ENCODE measurements at regions not wholly inside any gene's neighbourhood (a gene's known extent, or its start where the extent isn't known, plus 50 kb on each side); places are given as distances from the start of the nearest gene placed in this dataset.

GRCh38 chr6:56819604-56820003 is 135.3 kb upstream of the BEND6 start:
- H2AFZ ChIP-seq (ENCODE audit: low read length): no peak overlapping the region
- H3K79me2 ChIP-seq (ENCODE audit: insufficient read depth, low read length): peaks cover 7% of the 10 kb centered on the region; the same call in 1 of the 2 replicates
- H3K9me2 ChIP-seq (replicated peaks; ENCODE audit: low read depth, low read length): no peaks in the 10 kb centered on the region
- no peak overlapping the region for H3K4me3 ChIP-seq (ENCODE audit: low read length, poor library complexity, severe bottlenecking)
- H3K4me2 ChIP-seq (ENCODE audit: low read depth, low read length, poor library complexity, severe bottlenecking): no peak overlapping the region
- H3K9me3 ChIP-seq (ENCODE audit: insufficient read depth, low read depth, low read length): no peaks in the 10 kb centered on the region
- TF ChIP-seq CTCF (conservative IDR thresholded peaks at IDR 0.05; ENCODE audit: low read length) (no peak), EZH2phosphoT487 (IDR thresholded peaks at IDR 0.05; ENCODE audit: borderline replicate concordance) (no peak)
- H4K20me1 ChIP-seq (ENCODE audit: insufficient read depth, low read length, poor library complexity, severe bottlenecking): peaks cover 4% of the 10 kb centered on the region
- no peaks in the 10 kb centered on the region for H3K4me1 ChIP-seq (ENCODE audit: insufficient read depth, low read length, poor library complexity, severe bottlenecking)
- no peaks in the 10 kb centered on the region for H3K27me3 ChIP-seq (ENCODE audit: insufficient read depth, low read length, poor library complexity, severe bottlenecking)
- no peaks in the 10 kb centered on the region for H3F3A ChIP-seq (ENCODE audit: low read depth)
- no peaks in the 10 kb centered on the region for H3K36me3 ChIP-seq (ENCODE audit: insufficient read depth, low read length)
- H3K9ac ChIP-seq (ENCODE audit: low read depth, low read length, poor library complexity, severe bottlenecking): no peak overlapping the region

GRCh38 chr6:56816370-56816769 is 138.5 kb upstream of the BEND6 start:
- Histone ChIP-seq H3K4me2 (ENCODE audit: low read depth, low read length, poor library complexity, severe bottlenecking) (no peak overlapping the region), H4K20me1 (ENCODE audit: insufficient read depth, low read length, poor library complexity, severe bottlenecking) (no peaks in the 10 kb centered on the region), H3K4me1 (ENCODE audit: insufficient read depth, low read length, poor library complexity, severe bottlenecking) (no peaks in the 10 kb centered on the region), H3K9me2 (replicated peaks; ENCODE audit: low read depth, low read length) (no peaks in the 10 kb centered on the region), H3K36me3 (ENCODE audit: insufficient read depth, low read length) (no peaks in the 10 kb centered on the region), H3K79me2 (ENCODE audit: insufficient read depth, low read length) (peaks cover 12% of the 10 kb centered on the region; the same call in 1 of the 2 replicates), H3K27me3 (ENCODE audit: insufficient read depth, low read length, poor library complexity, severe bottlenecking) (no peaks in the 10 kb centered on the region), H3K9me3 (ENCODE audit: insufficient read depth, low read depth, low read length) (no peaks in the 10 kb centered on the region), H3K9ac (ENCODE audit: low read depth, low read length, poor library complexity, severe bottlenecking) (no peak overlapping the region), H3F3A (ENCODE audit: low read depth) (no peaks in the 10 kb centered on the region), H3K4me3 (ENCODE audit: low read length, poor library complexity, severe bottlenecking) (no peak overlapping the region), H2AFZ (ENCODE audit: low read length) (no peak overlapping the region)
- TF ChIP-seq EZH2phosphoT487 (IDR thresholded peaks at IDR 0.05; ENCODE audit: borderline replicate concordance) (no peak), CTCF (conservative IDR thresholded peaks at IDR 0.05; ENCODE audit: low read length) (no peak)

DNA sequence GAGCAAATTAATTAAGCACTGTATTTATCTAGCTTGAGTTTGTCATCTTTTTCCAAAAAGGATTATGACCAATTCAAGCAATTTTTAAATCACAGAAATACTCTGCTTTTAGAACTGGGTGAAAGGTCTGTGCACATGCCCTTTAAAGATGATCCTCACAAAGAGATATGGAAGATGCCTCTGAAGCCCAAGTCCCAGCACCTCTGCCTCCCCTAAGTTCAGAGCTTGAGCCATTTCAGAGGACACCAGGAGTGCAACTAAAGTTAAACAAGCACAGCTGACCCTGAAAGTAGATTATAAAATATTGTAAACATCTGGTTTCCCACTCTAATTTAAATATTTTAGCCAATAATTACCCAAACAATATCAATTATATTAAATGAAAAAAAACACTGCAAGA is 139.5 kb upstream of the BEND6 start:
- Histone ChIP-seq H2AFZ (ENCODE audit: low read length) (no peak overlapping the region), H4K20me1 (ENCODE audit: insufficient read depth, low read length, poor library complexity, severe bottlenecking) (no peaks in the 10 kb centered on the region), H3K4me2 (ENCODE audit: low read depth, low read length, poor library complexity, severe bottlenecking) (no peak overlapping the region), H3K79me2 (ENCODE audit: insufficient read depth, low read length) (peaks cover 15% of the 10 kb centered on the region; the same call in 1 of the 2 replicates), H3K27me3 (ENCODE audit: insufficient read depth, low read length, poor library complexity, severe bottlenecking) (no peaks in the 10 kb centered on the region), H3K4me1 (ENCODE audit: insufficient read depth, low read length, poor library complexity, severe bottlenecking) (no peaks in the 10 kb centered on the region), H3F3A (ENCODE audit: low read depth) (no peaks in the 10 kb centered on the region), H3K4me3 (ENCODE audit: low read length, poor library complexity, severe bottlenecking) (no peak overlapping the region), H3K36me3 (ENCODE audit: insufficient read depth, low read length) (no peaks in the 10 kb centered on the region), H3K9me2 (replicated peaks; ENCODE audit: low read depth, low read length) (no peaks in the 10 kb centered on the region), H3K9me3 (ENCODE audit: insufficient read depth, low read depth, low read length) (no peaks in the 10 kb centered on the region), H3K9ac (ENCODE audit: low read depth, low read length, poor library complexity, severe bottlenecking) (no peak overlapping the region)
- TF ChIP-seq EZH2phosphoT487 (IDR thresholded peaks at IDR 0.05; ENCODE audit: borderline replicate concordance) (no peak), CTCF (conservative IDR thresholded peaks at IDR 0.05; ENCODE audit: low read length) (no peak)
